ENCODE measurements at regions not wholly inside any gene's neighbourhood (a gene's known extent, or its start where the extent isn't known, plus 50 kb on each side); places are given as distances from the start of the nearest gene placed in this dataset.

DNA sequence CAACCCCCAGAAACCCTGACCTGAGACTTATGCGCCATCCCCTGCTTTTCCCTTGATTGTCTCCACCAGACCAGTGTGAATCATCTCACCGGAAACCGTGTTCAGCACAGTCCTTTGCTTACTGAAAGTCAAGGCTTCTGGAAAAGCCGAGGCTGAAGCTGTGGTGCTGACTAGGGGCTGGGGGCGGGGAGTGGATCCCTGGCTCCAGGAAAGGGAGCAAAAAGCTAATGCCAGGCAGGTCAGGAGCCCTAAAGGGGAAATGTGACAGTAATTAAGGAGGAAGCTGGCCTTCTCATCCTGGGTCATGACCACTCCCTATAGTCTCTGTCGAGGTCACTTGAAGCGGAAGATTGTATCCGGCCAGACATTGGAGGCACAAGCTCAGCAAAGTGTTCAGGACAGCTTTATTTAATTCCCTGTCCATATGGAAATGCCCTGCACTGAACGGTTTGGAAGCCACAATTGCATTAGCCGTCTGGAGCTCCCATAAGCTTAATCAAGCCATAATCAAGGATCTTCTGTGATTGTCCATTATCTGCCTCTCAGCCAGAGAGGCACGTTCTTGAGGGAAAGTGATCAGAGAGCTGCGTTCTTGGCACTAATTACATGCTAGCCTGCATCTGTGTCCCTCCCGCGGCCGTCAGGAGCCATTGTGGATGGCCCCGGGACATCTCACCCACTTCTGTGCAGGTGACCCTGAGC lies 403.6 kb downstream of the RRAGC start:
- WGBS, 2 donors = 66 to 84% methylated on average over 11 to 13 of the region's 16 CpGs
- no peak for DNase-seq
- H3K27me3 ChIP-seq = peaks cover 0 to 11% (median 0%) of the 10 kb centered on the region in 4 donors
- no peak overlapping the region for H3K27ac ChIP-seq
- H3K4me3 ChIP-seq = no peak overlapping the region
- H3K36me3 ChIP-seq = no peaks in the 10 kb centered on the region
- TF ChIP-seq, protein P1, sequence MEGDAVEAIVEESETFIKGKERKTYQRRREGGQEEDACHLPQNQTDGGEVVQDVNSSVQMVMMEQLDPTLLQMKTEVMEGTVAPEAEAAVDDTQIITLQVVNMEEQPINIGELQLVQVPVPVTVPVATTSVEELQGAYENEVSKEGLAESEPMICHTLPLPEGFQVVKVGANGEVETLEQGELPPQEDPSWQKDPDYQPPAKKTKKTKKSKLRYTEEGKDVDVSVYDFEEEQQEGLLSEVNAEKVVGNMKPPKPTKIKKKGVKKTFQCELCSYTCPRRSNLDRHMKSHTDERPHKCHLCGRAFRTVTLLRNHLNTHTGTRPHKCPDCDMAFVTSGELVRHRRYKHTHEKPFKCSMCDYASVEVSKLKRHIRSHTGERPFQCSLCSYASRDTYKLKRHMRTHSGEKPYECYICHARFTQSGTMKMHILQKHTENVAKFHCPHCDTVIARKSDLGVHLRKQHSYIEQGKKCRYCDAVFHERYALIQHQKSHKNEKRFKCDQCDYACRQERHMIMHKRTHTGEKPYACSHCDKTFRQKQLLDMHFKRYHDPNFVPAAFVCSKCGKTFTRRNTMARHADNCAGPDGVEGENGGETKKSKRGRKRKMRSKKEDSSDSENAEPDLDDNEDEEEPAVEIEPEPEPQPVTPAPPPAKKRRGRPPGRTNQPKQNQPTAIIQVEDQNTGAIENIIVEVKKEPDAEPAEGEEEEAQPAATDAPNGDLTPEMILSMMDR (IDR thresholded peaks at IDR 0.05) = no peak
- no peak for TF ChIP-seq POLR2A (IDR thresholded peaks at IDR 0.05)
- no peaks in the 10 kb centered on the region for H3K9me3 ChIP-seq
- intact Hi-C loops (cut with DNase I) = no loop called here
- H3K4me1 ChIP-seq = no peaks in the 10 kb centered on the region

DNA sequence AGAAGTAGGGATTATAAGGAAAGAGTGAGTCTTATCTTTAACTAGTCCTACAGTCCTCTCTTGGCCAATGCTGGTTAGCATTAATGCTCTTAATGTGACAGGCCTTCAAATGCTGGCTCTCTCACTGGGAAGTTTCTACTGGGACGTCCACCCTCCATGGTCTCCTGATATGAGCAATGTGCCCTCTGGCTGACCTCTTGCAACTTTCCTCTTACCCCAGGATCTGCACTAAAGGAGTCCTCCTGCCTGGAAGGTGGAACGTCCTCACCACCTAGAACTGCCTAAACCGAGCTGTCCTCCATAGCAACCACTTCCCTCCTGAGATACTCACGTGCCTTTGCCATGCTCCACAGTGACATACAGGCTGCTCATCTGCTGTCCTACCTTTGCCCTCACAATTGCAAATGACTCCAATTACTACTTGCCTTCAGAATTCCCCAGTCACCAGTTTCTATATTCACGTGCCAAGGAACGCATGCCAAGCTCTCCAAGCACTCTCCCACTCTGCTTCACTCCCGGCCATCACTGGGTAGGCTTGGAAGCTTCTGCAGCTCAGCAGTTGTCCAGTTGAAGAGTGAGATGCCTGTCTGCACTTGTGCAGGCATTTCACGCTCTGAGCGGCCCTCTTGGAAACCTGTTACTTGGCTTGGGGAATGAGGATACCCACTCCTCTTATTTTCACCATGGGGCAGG lies 404.7 kb downstream of the RRAGC start:
- Histone ChIP-seq H3K36me3 (no peaks in the 10 kb centered on the region), H3K4me3 (no peak overlapping the region), H3K4me1 (no peaks in the 10 kb centered on the region), H3K9me3 (no peaks in the 10 kb centered on the region), H3K27ac (no peak overlapping the region), H3K27me3 (peaks cover 0 to 11% (median 0%) of the 10 kb centered on the region in 4 donors)
- WGBS, 2 donors = 78 to 87% methylated on average over 9 of the region's 9 CpGs
- DNase-seq = no peak
- TF ChIP-seq POLR2A (IDR thresholded peaks at IDR 0.05) = no peak
- TF ChIP-seq, protein P1 (IDR thresholded peaks at IDR 0.05) = no peak
- intact Hi-C loops (cut with DNase I) = no loop called here

DNA sequence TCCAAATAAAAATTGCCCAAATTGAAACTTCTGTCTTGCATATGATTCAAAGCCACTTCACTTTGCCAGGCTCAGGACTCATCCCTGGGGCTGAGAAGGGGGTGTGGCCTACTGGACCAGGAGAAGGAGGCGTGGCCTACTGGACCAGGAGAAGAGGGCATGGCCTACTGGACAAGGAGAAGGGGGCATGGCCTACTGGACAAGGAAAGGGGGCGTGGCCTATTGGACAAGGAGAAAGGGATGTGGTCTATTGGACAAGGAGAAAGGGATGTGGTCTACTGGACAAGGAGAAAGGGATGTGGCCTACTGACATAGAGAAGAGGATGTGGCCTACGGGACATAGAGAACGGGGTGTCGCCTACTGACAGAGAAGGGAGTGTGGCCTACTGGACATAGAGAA lies 405.3 kb downstream of the RRAGC start:
- Histone ChIP-seq H3K27ac (no peak overlapping the region), H3K4me1 (no peaks in the 10 kb centered on the region), H3K4me3 (no peak overlapping the region), H3K36me3 (no peaks in the 10 kb centered on the region), H3K9me3 (no peaks in the 10 kb centered on the region), H3K27me3 (peaks cover 0 to 11% (median 0%) of the 10 kb centered on the region in 4 donors)
- WGBS, 2 donors = 78 to 95% methylated on average over 5 of the region's 5 CpGs
- no peak for DNase-seq
- TF ChIP-seq, protein P1 (IDR thresholded peaks at IDR 0.05) = no peak
- intact Hi-C loops (cut with DNase I) = no loop called here

DNA sequence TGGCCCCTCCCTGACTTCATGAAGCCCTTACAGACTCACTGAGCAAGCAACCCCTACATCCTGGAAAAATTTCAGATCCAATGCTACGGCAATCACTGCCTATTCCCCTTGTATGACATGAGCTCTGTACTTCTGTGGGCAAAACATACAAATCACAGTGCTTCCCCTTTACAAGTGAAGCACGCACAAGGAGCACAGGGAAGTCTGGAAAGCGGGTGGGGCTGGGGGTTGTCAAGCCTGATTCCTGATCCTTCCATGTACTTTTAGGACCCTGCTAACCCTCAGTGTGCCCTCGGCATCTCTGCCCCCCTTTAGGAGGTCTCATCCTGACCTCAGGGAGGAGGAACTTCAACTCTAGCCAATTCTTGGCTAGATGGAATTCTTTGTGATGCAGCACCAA lies 405.7 kb upstream of the POU3F1 start:
- WGBS, 2 donors = 61 to 72% methylated on average over 4 of the region's 4 CpGs
- TF ChIP-seq POLR2A (IDR thresholded peaks at IDR 0.05) = no peak
- TF ChIP-seq, protein P1 (IDR thresholded peaks at IDR 0.05) = no peak
- H3K4me1 ChIP-seq = no peaks in the 10 kb centered on the region
- no peaks in the 10 kb centered on the region for H3K9me3 ChIP-seq
- no peak overlapping the region for H3K4me3 ChIP-seq
- no peak overlapping the region for H3K27ac ChIP-seq
- DNase-seq = no peak
- H3K27me3 ChIP-seq = peaks cover 0 to 24% (median 0%) of the 10 kb centered on the region in 4 donors
- intact Hi-C loops (cut with DNase I) = no loop called here
- H3K36me3 ChIP-seq = no peaks in the 10 kb centered on the region

DNA sequence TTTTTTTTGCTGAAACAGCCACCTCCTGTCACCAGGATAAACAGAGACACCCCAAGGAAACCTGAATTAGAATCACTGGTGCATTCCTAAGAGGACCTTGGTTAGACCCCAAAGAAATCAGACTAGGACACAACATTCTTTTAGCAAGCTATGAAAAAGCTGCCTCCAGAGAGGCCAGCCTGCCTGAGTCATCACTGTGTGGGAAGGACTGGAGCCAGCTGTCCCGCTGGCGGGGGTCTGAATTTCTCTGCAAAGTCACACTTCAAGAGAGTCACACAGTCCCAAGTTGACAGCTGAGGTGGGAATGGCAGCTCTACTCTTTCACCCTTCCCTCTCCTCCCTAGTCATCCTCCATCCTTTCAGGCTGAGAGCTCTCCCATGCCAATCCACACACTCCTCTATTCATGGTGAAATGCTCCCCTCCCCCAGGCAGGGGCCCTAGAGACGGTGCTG lies 405.0 kb upstream of the POU3F1 start:
- no peak for TF ChIP-seq POLR2A (IDR thresholded peaks at IDR 0.05)
- TF ChIP-seq, protein P1 (IDR thresholded peaks at IDR 0.05) = no peak
- no peak for DNase-seq

More for the DNA sequence above, 405.0 kb upstream of the POU3F1 start:
- H3K9me3 ChIP-seq = no peaks in the 10 kb centered on the region
- intact Hi-C loops (cut with DNase I) = no loop called here
- H3K36me3 ChIP-seq = no peaks in the 10 kb centered on the region
- H3K4me1 ChIP-seq = no peaks in the 10 kb centered on the region
- 11 to 16% methylated on average over 3 of the region's 3 CpGs for WGBS, 2 donors
- no peak overlapping the region for H3K27ac ChIP-seq
- H3K27me3 ChIP-seq = peaks cover 0 to 29% (median 0%) of the 10 kb centered on the region in 4 donors
- H3K4me3 ChIP-seq = no peak overlapping the region
